WERI-Rb-1 (cell line): ENCODE measurements at regions not wholly inside any gene's neighbourhood (a gene's known extent, or its start where the extent isn't known, plus 50 kb on each side); places are given as distances from the start of the nearest gene placed in this dataset.

Source experiments
- DNase-seq: peaks from one replicate; pipeline ENCODE4 v3.0.0-alpha.2; 2020
- H3K27ac ChIP-seq: fragments of 250-450 bp; sonication (Bioruptor Pico); 2 replicates; pipeline ENCODE4 v1.5.1; 2020; ENCODE audit warnings: mild to moderate bottlenecking, moderate library complexity
- H3K27me3 ChIP-seq: fragments of 250-450 bp; sonication (Bioruptor Pico); 2 replicates; pipeline ENCODE4 v1.5.1; 2021; ENCODE audit warnings: mild to moderate bottlenecking, low read depth, moderate library complexity; ENCODE audit not compliant: insufficient read depth, severe bottlenecking
- H3K36me3 ChIP-seq: fragments of 250-450 bp; sonication (Bioruptor Pico); 2 replicates; pipeline ENCODE4 v1.5.1; 2020; ENCODE audit warnings: mild to moderate bottlenecking, moderate library complexity
- H3K4me3 ChIP-seq: 2 replicates; pipeline ENCODE4 v1.5.1; 2011; ENCODE audit warnings: low read depth, mild to moderate bottlenecking, control low read depth, low read length
- H3K9me3 ChIP-seq: fragments of 250-450 bp; sonication (Bioruptor Pico); 2 replicates; pipeline ENCODE4 v1.5.1; 2021; ENCODE audit warnings: mild to moderate bottlenecking, moderate library complexity; ENCODE audit not compliant: severe bottlenecking
- TF ChIP-seq, protein P1 (sequence below): IDR thresholded peaks from 2 replicates; pipeline ENCODE4 v1.5.1; 2011; ENCODE audit warnings: low read depth, mild to moderate bottlenecking, control low read depth, inconsistent platforms, low read length

DNA sequence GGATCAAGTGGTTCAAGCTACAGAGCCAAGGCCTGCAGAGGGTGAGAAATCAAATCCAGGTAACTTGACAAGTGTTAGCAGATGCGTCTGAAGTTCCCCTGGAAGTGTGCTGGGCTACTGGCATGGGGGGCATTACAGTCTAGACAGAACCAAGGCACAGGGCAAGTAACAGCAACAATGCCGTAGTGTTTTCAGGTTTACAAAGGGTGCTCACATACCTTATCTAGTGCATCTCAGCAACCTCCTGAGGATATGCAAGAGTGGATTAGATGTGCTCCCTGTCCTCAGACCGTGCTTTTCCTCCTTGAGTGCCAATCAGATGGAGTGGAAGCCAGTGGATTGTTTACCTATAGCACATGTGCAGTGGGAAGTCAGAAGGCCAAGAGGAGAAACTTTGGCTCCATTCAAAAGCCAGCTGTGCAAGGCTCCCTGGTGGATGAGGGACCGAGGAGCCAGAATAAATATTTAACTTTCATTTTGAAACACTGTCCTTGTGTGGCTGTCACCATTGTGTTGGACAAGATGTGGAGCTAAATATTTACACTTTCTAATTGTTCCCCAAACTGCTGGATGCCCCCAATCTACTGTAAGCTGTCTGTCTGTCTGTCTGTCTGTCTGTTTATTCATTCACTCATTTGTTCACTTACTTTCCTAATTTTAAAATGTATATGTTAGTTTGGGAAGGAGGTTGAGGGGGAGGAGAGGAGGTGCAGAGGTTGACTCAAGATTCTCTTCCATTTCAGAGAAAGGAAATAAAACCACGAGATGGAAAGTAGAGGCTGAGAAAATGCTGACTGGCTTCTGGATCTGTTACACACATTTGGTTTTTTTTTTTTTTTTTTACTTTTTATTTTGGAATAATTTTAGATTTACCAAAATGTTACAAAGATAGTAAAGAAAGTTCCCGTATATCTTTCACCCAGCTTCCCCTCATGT is 184.0 kb upstream of the PARP11 start:
- H3K27me3 ChIP-seq, result peaks cover 25% of the 10 kb centered on the region
- no peaks in the 10 kb centered on the region for H3K36me3 ChIP-seq
- DNase-seq, result no peak
- no peaks in the 10 kb centered on the region for H3K9me3 ChIP-seq
- TF ChIP-seq, protein P1, sequence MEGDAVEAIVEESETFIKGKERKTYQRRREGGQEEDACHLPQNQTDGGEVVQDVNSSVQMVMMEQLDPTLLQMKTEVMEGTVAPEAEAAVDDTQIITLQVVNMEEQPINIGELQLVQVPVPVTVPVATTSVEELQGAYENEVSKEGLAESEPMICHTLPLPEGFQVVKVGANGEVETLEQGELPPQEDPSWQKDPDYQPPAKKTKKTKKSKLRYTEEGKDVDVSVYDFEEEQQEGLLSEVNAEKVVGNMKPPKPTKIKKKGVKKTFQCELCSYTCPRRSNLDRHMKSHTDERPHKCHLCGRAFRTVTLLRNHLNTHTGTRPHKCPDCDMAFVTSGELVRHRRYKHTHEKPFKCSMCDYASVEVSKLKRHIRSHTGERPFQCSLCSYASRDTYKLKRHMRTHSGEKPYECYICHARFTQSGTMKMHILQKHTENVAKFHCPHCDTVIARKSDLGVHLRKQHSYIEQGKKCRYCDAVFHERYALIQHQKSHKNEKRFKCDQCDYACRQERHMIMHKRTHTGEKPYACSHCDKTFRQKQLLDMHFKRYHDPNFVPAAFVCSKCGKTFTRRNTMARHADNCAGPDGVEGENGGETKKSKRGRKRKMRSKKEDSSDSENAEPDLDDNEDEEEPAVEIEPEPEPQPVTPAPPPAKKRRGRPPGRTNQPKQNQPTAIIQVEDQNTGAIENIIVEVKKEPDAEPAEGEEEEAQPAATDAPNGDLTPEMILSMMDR, result no peak
- no peak overlapping the region for H3K4me3 ChIP-seq
- H3K27ac ChIP-seq, result no peak overlapping the region

DNA sequence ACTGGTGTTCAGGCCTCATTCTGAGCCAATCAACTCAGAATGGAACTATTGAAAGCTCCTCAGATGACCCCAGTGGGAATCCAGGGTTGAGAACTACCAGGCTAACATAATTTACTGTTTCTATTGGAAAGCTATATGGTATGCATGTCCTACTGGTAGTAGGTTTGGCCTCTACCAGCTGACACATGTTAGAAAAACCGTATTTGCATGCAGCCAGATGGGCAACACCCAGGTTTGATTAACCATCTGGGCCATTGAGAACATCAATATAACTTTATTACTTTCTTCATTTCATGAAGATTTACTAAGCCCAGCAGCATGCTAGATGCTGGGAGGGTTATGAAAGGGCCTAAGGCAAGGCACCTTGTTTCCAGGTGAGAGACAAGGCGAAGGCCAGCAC is 181.4 kb upstream of the PARP11 start:
- TF ChIP-seq, protein P1, result no peak

DNA sequence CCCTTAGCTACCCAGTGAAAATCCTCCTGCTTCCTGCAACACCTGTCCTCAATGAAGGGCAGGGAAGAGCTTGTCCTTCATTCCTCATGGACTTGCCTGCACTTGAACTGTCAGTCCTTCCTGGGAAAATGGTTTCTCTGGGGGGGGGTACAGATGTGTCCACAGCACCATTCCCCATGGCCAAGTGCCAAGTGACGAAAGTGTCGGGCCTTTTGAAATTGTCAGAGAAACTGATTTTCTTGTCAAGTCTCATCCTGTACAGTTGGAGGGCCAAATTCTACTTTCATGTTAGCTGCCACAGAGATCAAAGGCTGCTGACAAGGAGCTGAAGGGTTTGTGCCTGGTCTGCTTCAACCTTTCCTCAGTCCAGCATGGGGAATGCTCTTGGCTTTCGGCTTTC is 179.5 kb upstream of the PARP11 start:
- H3K36me3 ChIP-seq, result no peaks in the 10 kb centered on the region
- H3K9me3 ChIP-seq, result no peaks in the 10 kb centered on the region
- H3K27me3 ChIP-seq, result peaks cover 42% of the 10 kb centered on the region
- no peak overlapping the region for H3K27ac ChIP-seq
- no peak for DNase-seq
- no peak overlapping the region for H3K4me3 ChIP-seq
- TF ChIP-seq, protein P1, result no peak

More for the DNA sequence above, 181.4 kb upstream of the PARP11 start:
- Histone ChIP-seq H3K9me3 (no peaks in the 10 kb centered on the region), H3K36me3 (no peaks in the 10 kb centered on the region), H3K27me3 (peaks cover 27% of the 10 kb centered on the region), H3K27ac (no peak overlapping the region), H3K4me3 (no peak overlapping the region)
- DNase-seq, result no peak

DNA sequence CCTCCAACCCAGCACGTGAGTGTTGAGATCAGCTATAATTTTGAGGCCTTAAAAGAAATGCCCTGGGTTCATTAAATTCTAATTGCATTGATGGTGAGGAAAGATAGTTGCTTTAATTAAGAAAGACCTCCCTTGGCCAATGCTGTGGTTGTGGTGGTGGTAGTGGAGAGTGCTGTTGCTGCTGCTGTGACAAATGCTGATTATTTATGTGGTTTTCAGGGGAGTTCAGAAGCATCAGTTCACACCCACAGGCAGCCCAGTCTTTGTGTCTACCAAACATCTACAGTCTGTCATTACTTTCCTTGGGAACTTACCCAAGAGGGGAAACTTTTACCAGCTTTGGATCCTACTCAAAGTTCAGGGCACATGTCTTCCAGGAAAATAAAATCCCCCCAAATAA is 178.4 kb upstream of the PARP11 start:
- Histone ChIP-seq H3K4me3 (no peak overlapping the region), H3K27ac (no peak overlapping the region), H3K36me3 (no peaks in the 10 kb centered on the region), H3K27me3 (peaks cover 41% of the 10 kb centered on the region), H3K9me3 (no peaks in the 10 kb centered on the region)
- DNase-seq, result no peak
- TF ChIP-seq, protein P1, result no peak

DNA sequence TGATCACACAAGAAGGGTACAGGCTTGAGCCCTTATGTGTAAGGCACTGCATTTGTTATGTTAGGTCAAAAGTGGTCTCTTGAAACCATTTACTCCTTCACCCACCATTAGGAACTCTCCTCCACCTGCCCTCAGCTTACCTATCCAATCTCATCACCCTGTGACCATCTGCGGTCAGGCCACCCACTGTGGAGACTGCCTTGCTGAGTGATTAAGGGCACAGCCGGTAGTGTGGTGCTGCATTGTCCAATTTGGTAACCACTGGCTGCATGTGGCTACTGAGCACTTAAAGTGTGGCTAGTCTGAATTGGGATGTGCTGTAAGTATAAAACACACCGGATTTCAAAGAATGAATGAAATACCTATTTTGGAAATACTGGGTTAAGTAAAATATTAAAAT is 177.1 kb upstream of the PARP11 start:
- no peak overlapping the region for H3K4me3 ChIP-seq
- peaks cover 40% of the 10 kb centered on the region for H3K27me3 ChIP-seq
- H3K9me3 ChIP-seq, result no peaks in the 10 kb centered on the region
- peak; percentile 22 for DNase-seq
- no peak overlapping the region for H3K27ac ChIP-seq
- TF ChIP-seq, protein P1, result no peak
- H3K36me3 ChIP-seq, result no peaks in the 10 kb centered on the region
